ENCODE measurements at regions not wholly inside any gene's neighbourhood (a gene's known extent, or its start where the extent isn't known, plus 50 kb on each side); places are given as distances from the start of the nearest gene placed in this dataset.

- no peak for DNase-seq
These were observed 550.8 kb downstream of the BNC2 start for GRCh38 chr9:16319646-16320045.

- no peak for DNase-seq
These were observed 550.0 kb downstream of the BNC2 start for GRCh38 chr9:16320338-16320902.

GRCh38 chr9:16321461-16322119 is 548.9 kb downstream of the BNC2 start:
- DNase-seq = no peak

DNA sequence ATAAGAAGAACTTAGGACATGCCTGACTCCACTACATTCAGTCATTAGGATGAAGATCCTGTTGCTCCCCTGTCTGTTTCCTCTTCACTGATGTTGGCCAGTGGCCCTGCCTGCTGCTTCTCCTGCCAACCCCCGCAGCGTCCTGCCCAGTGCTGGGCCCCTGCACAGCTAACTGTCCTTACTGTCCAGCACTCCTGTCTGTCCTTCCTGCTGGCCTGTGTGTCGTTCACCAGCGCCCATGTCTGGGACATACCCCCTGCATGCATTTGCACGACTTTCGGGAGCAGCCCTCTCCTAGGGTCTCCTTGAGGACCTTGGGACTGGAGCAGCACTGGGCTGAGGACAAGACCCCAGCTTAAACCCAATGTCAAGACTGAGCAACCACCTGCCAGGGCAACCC is 547.6 kb downstream of the BNC2 start:
- no peak for DNase-seq

DNA sequence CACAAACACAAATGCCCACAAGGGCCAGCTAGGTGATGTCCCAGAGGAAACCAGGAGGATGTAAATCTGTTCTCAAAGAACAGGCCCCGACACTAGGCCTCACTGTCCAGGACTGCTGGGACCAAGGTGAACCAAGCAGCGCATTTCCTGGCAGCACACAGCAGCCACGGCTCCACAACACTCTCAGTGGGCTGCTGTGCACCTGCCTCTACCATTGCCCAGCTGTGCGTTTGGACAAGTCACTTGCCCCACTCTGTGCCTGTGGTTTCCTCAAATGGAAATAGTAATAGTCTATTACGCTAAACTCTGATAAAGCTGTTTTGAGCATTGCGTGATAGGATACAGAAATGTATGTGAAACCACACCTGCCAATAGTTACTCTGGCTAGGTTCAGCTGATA is 544.5 kb downstream of the BNC2 start:
- no peak for DNase-seq

DNA sequence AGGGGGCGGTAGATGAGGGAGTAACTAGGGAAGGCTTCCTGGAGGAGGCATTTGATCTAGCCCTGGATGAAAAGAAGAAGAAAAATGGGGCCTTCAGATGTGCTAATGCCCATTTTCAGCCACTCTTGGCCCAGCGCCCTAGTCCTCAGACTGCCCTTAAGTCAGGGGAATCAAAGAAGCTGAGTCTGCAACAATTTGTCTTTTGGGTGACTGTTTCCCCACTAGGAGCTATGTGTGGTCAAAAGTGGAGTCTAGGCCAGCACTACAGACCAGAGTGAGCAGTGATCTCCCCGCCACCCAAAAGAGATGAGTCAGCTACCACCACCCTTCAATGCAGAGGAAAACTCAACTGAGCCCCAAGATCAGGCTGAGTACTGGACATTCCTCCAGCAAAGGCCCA is 542.1 kb downstream of the BNC2 start:
- no peak for DNase-seq

DNA sequence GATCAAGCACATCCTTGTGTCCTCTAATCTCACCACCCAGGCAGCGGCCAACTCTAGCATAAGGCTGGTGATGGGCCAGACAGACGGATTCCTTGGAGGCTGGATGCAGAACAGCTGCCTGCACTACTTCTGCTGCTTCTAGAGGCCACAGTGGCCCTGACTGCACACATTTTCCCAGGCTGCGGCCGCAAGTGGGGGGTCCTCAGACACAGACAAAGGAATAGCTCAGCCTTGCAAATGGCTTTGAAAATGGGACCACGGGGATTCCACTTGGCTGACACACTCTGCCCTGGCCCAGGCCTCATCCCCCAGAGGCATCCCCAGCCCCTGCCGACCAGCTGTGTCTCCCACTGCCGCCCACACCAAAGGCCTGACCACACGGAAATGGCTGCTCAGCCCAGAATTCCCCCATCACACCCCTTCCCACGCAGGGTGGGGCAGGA is 540.8 kb downstream of the BNC2 start:
- no peak for DNase-seq

DNA sequence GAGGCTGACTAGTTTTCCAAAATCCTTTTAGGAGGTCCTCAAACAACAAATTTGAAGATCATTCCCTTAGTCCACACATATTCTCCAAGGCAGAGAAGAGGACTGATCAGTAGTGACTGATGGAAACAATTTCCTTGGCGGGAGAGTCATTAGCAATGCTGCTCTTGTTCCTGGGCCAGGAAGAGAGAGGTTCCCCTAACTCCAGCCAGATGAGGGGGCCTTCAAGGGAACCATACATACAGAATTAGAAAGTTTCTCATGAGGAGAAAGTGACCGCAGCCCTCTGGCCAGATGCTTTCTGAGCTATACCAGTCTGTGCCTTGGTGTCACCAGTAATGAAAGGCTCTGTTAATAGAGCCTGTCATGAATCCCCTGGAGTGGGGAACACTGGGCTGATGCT is 539.4 kb downstream of the BNC2 start:
- DNase-seq = no peak

DNA sequence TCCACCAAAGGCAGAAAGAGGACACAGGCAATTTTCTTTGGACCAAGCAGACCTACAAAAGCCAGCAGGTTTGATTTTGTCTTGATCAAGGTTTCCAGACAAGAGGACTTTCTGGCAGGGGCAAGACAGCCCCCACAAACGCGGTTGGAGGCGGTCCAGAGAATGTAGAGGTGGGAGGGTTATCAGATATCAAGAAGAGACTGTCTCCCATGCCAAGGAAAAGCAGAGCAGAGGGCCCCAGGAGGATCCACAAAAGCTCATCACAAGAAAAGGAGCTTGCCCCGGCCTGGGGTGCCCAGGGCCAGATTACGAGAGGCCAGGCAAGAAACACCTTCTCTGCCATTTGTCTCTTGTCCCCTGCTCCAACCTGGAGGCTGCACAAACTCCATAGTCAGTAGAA is 538.9 kb downstream of the BNC2 start:
- no peak for DNase-seq

GRCh38 chr9:16333691-16334090 is 536.8 kb downstream of the BNC2 start:
- DNase-seq = no peak

DNA sequence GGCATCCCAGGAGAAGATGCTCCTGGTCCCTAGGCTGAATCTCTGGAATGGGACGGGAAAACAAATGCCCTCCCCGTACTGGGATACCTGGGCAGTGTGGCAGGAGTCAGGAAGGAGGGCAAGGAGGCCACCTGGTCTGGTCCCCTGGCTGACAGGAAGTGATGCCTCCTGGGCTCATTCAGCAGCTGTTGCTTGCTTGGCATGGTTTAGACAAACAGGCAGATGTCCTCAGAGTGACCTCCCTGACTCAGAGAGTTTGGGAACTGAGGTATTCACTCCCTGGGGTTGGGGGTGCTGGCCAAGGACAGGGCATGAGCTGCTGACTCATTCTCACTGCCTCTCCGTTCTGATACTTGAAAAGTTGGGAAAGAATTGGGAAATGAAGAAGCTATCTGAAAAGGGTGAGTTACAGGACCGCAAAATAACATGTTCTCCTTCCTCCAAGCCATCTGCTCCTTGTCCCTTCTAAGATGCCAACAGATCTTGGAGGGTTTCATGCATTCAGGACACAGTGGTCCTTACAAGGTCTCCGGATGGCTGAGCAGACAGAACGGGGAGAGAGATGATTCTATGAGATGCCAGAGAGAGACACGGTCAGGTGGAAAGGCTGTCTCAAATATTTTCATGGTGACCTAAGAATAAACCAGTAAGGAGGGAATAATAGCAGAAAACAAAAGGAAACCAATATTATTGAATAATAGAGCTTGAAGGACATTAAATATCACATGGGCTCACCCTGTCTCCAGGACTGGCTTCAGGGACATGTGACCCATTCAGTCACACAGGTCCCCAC is 534.5 kb downstream of the BNC2 start:
- DNase-seq = no peak

DNA sequence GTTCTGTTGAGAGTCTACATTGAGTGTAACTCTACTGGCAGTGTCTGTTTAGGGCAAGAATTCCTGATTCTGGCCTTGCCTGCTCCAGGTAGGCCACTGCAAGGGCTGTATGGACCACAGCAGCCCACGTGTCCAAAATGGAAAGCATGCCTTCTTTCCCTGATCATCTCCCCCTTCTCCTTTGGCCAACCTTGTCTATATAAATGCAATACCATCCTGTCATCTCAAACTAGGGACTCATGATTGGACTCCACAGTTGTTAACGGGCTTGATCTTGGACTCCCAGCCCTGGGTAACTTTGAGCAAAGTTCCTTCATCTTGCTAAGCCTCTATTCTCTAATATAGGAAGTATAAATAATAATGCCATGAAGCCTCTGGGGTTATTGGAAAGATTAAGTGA is 533.6 kb downstream of the BNC2 start:
- DNase-seq = no peak

- no peak for DNase-seq
These were observed 533.0 kb downstream of the BNC2 start for GRCh38 chr9:16337322-16338029.

- DNase-seq = no peak
These were observed 529.3 kb downstream of the BNC2 start for GRCh38 chr9:16341177-16341576.

GRCh38 chr9:16342246-16343020 is 528.0 kb downstream of the BNC2 start:
- DNase-seq = no peak

- DNase-seq = no peak
These were observed 526.9 kb downstream of the BNC2 start for GRCh38 chr9:16343249-16344237.

DNA sequence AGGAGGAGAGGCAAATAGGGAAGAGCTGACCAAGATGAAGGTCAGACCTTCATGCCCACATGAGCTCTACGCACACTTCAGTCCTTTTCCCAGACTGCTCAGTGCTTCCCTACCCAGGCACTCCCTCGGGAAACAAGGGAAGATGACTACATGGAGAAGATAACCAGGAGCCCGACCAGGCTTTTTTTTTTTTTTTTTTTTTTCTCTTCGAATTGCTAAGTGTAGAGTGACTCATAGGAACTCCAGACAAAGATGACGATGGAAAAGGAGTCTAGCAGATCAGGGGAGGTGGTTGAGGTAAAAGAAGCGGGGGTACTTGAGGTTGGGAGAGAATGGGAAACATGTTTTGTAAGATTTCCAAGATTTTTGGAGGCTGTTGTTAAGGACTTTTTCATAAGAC is 526.1 kb downstream of the BNC2 start:
- DNase-seq = no peak

GRCh38 chr9:16345902-16346301 is 524.6 kb downstream of the BNC2 start:
- no peak for DNase-seq

DNA sequence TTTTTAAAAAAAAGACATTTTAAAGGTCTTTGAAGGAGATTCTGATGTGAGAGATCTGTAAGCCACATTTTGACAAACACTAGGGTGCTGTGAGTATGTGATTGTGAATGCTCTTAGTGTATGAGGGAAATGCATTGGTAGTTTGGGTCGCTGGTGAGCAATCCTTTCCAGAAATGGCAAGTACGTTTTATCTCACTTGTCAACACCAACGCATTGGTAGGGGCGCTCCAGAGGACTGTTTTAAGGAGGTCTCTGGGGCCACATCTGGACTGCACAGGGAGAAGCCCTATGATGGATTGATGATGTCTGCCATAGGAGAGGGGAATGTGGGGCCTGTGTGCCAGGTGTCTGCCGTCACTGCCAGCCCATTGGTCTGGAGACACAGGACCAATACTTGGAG is 522.6 kb downstream of the BNC2 start:
- DNase-seq = no peak

GRCh38 chr9:16348531-16348930 is 521.9 kb downstream of the BNC2 start:
- no peak for DNase-seq

DNA sequence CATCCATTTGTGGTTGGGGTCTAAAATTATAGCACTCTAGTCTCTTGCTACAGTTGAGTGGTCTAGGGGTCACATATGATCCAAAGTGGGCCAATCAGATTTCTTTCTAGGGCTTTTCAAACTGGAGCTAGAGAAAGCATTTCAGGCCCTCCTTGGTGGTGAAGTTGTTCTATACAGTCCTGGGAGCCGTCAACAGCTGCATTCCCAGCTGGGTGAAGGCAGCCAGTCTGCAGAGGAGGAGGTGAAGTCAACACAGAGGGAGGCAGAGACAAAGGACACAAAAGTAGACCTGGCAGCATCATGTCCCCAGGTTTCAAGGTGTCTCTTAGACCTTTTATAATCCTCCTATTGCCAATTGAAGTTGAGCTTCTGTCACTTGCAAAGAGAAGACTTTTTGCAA is 518.2 kb downstream of the BNC2 start:
- DNase-seq = no peak

Measured in cerebellar nuclear complex (tissue), 1 donor.